ENCODE measurements at regions not wholly inside any gene's neighbourhood (a gene's known extent, or its start where the extent isn't known, plus 50 kb on each side); places are given as distances from the start of the nearest gene placed in this dataset.

- TF ChIP-seq, protein P1, sequence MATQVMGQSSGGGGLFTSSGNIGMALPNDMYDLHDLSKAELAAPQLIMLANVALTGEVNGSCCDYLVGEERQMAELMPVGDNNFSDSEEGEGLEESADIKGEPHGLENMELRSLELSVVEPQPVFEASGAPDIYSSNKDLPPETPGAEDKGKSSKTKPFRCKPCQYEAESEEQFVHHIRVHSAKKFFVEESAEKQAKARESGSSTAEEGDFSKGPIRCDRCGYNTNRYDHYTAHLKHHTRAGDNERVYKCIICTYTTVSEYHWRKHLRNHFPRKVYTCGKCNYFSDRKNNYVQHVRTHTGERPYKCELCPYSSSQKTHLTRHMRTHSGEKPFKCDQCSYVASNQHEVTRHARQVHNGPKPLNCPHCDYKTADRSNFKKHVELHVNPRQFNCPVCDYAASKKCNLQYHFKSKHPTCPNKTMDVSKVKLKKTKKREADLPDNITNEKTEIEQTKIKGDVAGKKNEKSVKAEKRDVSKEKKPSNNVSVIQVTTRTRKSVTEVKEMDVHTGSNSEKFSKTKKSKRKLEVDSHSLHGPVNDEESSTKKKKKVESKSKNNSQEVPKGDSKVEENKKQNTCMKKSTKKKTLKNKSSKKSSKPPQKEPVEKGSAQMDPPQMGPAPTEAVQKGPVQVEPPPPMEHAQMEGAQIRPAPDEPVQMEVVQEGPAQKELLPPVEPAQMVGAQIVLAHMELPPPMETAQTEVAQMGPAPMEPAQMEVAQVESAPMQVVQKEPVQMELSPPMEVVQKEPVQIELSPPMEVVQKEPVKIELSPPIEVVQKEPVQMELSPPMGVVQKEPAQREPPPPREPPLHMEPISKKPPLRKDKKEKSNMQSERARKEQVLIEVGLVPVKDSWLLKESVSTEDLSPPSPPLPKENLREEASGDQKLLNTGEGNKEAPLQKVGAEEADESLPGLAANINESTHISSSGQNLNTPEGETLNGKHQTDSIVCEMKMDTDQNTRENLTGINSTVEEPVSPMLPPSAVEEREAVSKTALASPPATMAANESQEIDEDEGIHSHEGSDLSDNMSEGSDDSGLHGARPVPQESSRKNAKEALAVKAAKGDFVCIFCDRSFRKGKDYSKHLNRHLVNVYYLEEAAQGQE (IDR thresholded peaks at IDR 0.05; ENCODE audit: low read depth): no peak
- TF ChIP-seq JUND (IDR thresholded peaks at IDR 0.05) (no peak), SP1 (IDR thresholded peaks at IDR 0.05; ENCODE audit: low read depth) (no peak), ZNF274 (IDR thresholded peaks at IDR 0.05; ENCODE audit: low read depth, low read length) (no peak), CBX3 (IDR thresholded peaks at IDR 0.05; ENCODE audit: low read depth) (no peak), EGR1 (IDR thresholded peaks at IDR 0.05; ENCODE audit: low read depth) (no peak), YY1 (IDR thresholded peaks at IDR 0.05; ENCODE audit: extremely low read depth, insufficient replicate concordance, low read depth, low read length) (no peak)
These were observed 95.5 kb upstream of the RPL10L start (continued) for GRCh38 chr14:46747001-46747652.

GRCh38 chr14:46734286-46734685 is 82.7 kb upstream of the RPL10L start:
- no peak overlapping the region for H3K9ac ChIP-seq (ENCODE audit: low read length)
- no peaks in the 10 kb centered on the region for H3K4me1 ChIP-seq (ENCODE audit: control insufficient read depth in 1 of 2, insufficient read depth in 2 of 2, low read length in 2 of 2)
- RAD21 ChIA-PET (ENCODE audit: low non-redundant PET in 1 of 2, low total read pairs in 2 of 2, uncharacterized antibody in 2 of 2, unreplicated experiment in 2 of 2): no interaction called here
- H4K20me1 ChIP-seq (ENCODE audit: insufficient read depth): no peaks in the 10 kb centered on the region
- CTCF ChIA-PET: no interaction called here
- no peak overlapping the region for H2AFZ ChIP-seq (ENCODE audit: low read depth, low read length, poor library complexity, severe bottlenecking)
- no peak overlapping the region for H3K4me3 ChIP-seq (replicated peaks in 1 of 2; ENCODE audit: low read depth in 1 of 2, low read length in 2 of 2)
- no peak for DNase-seq (ENCODE audit: low read depth, low spot score)
- no peak overlapping the region for H3K4me2 ChIP-seq (ENCODE audit: low read length)
- no peaks in the 10 kb centered on the region for H3K9me2 ChIP-seq (ENCODE audit: insufficient read depth)
- H3K36me3 ChIP-seq (ENCODE audit: control insufficient read depth in 1 of 2, insufficient read depth in 2 of 2, low read length in 2 of 2): no peaks in the 10 kb centered on the region
- H3K27me3 ChIP-seq (ENCODE audit: insufficient read depth, low read length): no peaks in the 10 kb centered on the region
- intact Hi-C loops (cut with micrococcal nuclease): no loop called here
- POLR2A ChIA-PET: interaction anchor here (0.6 kb wide), 1 partner anchor 49 kb away, joined by 3 read pairs; no protein-coding TSS in a partner anchor
- BruUV-seq (replicated peaks): no TSS peak
- no peak overlapping the region for H3K27ac ChIP-seq (ENCODE audit: low read depth, low read length)
- H3K79me2 ChIP-seq (ENCODE audit: insufficient read depth, low read length): no peaks in the 10 kb centered on the region
- ATAC-seq: no peak
- TF ChIP-seq, protein P1 (IDR thresholded peaks at IDR 0.05; ENCODE audit: low read depth): no peak
- TF ChIP-seq, protein P2, sequence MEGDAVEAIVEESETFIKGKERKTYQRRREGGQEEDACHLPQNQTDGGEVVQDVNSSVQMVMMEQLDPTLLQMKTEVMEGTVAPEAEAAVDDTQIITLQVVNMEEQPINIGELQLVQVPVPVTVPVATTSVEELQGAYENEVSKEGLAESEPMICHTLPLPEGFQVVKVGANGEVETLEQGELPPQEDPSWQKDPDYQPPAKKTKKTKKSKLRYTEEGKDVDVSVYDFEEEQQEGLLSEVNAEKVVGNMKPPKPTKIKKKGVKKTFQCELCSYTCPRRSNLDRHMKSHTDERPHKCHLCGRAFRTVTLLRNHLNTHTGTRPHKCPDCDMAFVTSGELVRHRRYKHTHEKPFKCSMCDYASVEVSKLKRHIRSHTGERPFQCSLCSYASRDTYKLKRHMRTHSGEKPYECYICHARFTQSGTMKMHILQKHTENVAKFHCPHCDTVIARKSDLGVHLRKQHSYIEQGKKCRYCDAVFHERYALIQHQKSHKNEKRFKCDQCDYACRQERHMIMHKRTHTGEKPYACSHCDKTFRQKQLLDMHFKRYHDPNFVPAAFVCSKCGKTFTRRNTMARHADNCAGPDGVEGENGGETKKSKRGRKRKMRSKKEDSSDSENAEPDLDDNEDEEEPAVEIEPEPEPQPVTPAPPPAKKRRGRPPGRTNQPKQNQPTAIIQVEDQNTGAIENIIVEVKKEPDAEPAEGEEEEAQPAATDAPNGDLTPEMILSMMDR (IDR thresholded peaks at IDR 0.05 in 2 of 3, conservative IDR thresholded peaks at IDR 0.05 in 1 of 3; ENCODE audit: borderline replicate concordance in 1 of 3, insufficient read depth in 1 of 3, low read depth in 2 of 3, low read length in 2 of 3): no peak
- TF ChIP-seq EGR1 (IDR thresholded peaks at IDR 0.05; ENCODE audit: low read depth): no peak
- TF ChIP-seq CBX3 (IDR thresholded peaks at IDR 0.05; ENCODE audit: low read depth): no peak
- no peak for TF ChIP-seq SIN3A (IDR thresholded peaks at IDR 0.05; ENCODE audit: low read depth)
- TF ChIP-seq POLR2A (IDR thresholded peaks at IDR 0.05; ENCODE audit: borderline replicate concordance, extremely low read depth, insufficient read depth, insufficient read length): no peak
- TF ChIP-seq SP1 (IDR thresholded peaks at IDR 0.05; ENCODE audit: low read depth): no peak
- TF ChIP-seq ZFX (IDR thresholded peaks at IDR 0.05): no peak
- no peaks in the 10 kb centered on the region; a peak in 1 of 4 replicates for H3K9me3 ChIP-seq (ENCODE audit: control insufficient read depth in 1 of 2, insufficient read depth in 1 of 2, low read depth in 1 of 2, low read length in 2 of 2)
